EH (cell line): ENCODE measurements at regions not wholly inside any gene's neighbourhood (a gene's known extent, or its start where the extent isn't known, plus 50 kb on each side); places are given as distances from the start of the nearest gene placed in this dataset.
A peak's percentile ranks its signal among the peaks of the same experiment; 100 is the strongest.
"Not testable (repeated sequence)": the region's sequence is repeated elsewhere in the genome, so short reads cannot be mapped to it uniquely, and the experiment has no call there.

ENCODE experiments used
- DNase-seq: peaks from one replicate; pipeline ENCODE4 v3.0.0-alpha.2; 2015; ENCODE audit warnings: low read depth

- peak; percentile 71 for DNase-seq
Observed at GRCh38 chr4:147160908-147161513, 215.3 kb upstream of the TTC29 start.

- peak; percentile 32 for DNase-seq
Observed at GRCh38 chr4:147163311-147163710, 217.6 kb upstream of the TTC29 start.

GRCh38 chr4:147168200-147168599 is 222.5 kb upstream of the TTC29 start:
- not testable (repeated sequence) for DNase-seq

- DNase-seq = no peak
Observed at GRCh38 chr4:147173322-147173721, 227.7 kb upstream of the TTC29 start.

- no peak for DNase-seq
Observed at GRCh38 chr4:147173797-147174432, 228.3 kb upstream of the TTC29 start.

GRCh38 chr4:147174591-147174990 is 228.9 kb upstream of the TTC29 start:
- no peak for DNase-seq

- DNase-seq = no peak
Observed at GRCh38 chr4:147175460-147176025, 229.9 kb upstream of the TTC29 start.

GRCh38 chr4:147182041-147182440 is 236.4 kb upstream of the TTC29 start:
- peak; percentile 53 for DNase-seq

GRCh38 chr4:147192679-147193078 is 247.0 kb upstream of the TTC29 start:
- peak; percentile 19 for DNase-seq

- no peak for DNase-seq
Observed at GRCh38 chr4:147194114-147194513, 248.4 kb upstream of the TTC29 start.

GRCh38 chr4:147194604-147195003 is 248.9 kb upstream of the TTC29 start:
- no peak for DNase-seq

GRCh38 chr4:147195386-147195785 is 249.7 kb upstream of the TTC29 start:
- peak; percentile 81 for DNase-seq

- DNase-seq = peak; percentile 69
Observed at GRCh38 chr4:147198411-147199051, 252.9 kb upstream of the TTC29 start.

GRCh38 chr4:147201016-147201415 is 255.4 kb upstream of the TTC29 start:
- DNase-seq = peak; percentile 59

- DNase-seq = no peak
Observed at GRCh38 chr4:147206807-147207206, 261.1 kb upstream of the TTC29 start.

GRCh38 chr4:147207911-147208310 is 262.2 kb upstream of the TTC29 start:
- DNase-seq = peak; percentile 24

- DNase-seq = no peak
Observed at GRCh38 chr4:147217655-147218054, 263.2 kb upstream of the EDNRA start.

GRCh38 chr4:147219145-147219544 is 261.8 kb upstream of the EDNRA start:
- DNase-seq = no peak

GRCh38 chr4:147220833-147221232 is 260.1 kb upstream of the EDNRA start:
- peak; percentile 18 for DNase-seq

- no peak for DNase-seq
Observed at GRCh38 chr4:147222906-147223305, 258.0 kb upstream of the EDNRA start.

- no peak for DNase-seq
Observed at GRCh38 chr4:147223576-147223975, 257.3 kb upstream of the EDNRA start.

GRCh38 chr4:147236806-147237205 is 244.1 kb upstream of the EDNRA start:
- DNase-seq = no peak

- peak; percentile 15 for DNase-seq
Observed at GRCh38 chr4:147244786-147245185, 236.1 kb upstream of the EDNRA start.
